Bronchial epithelial cell (primary cell): ENCODE measurements at regions not wholly inside any gene's neighbourhood (a gene's known extent, or its start where the extent isn't known, plus 50 kb on each side); places are given as distances from the start of the nearest gene placed in this dataset.

ENCODE experiments used
- DNase-seq: peaks from one replicate; pipeline ENCODE4 v3.0.0-alpha.2; 2010; ENCODE audit warnings: low read depth
- FAIRE-seq: peaks from 2 replicates; lab custom pipeline; 2011; peaks lifted over from hg19 to GRCh38; lab: Jason Lieb, UNC
- H3K27me3 ChIP-seq: 2 replicates; pipeline ENCODE4 v1.5.1; 2011; ENCODE audit warnings: low read length; ENCODE audit not compliant: control insufficient read depth, insufficient read depth
- H3K36me3 ChIP-seq: 2 replicates; pipeline ENCODE4 v1.5.1; 2011; ENCODE audit warnings: low read length; ENCODE audit not compliant: control insufficient read depth, insufficient read depth
- H3K4me3 ChIP-seq: 2 replicates; pipeline ENCODE4 v1.5.1; 2011; ENCODE audit warnings: mild to moderate bottlenecking, low read depth, low read length, control low read depth
- TF ChIP-seq, protein P1 (sequence below): IDR thresholded peaks from 2 replicates; pipeline ENCODE4 v1.5.1; 2011; ENCODE audit warnings: mild to moderate bottlenecking, moderate library complexity, low read length, control low read depth, inconsistent platforms; ENCODE audit not compliant: insufficient read depth, severe bottlenecking

DNA sequence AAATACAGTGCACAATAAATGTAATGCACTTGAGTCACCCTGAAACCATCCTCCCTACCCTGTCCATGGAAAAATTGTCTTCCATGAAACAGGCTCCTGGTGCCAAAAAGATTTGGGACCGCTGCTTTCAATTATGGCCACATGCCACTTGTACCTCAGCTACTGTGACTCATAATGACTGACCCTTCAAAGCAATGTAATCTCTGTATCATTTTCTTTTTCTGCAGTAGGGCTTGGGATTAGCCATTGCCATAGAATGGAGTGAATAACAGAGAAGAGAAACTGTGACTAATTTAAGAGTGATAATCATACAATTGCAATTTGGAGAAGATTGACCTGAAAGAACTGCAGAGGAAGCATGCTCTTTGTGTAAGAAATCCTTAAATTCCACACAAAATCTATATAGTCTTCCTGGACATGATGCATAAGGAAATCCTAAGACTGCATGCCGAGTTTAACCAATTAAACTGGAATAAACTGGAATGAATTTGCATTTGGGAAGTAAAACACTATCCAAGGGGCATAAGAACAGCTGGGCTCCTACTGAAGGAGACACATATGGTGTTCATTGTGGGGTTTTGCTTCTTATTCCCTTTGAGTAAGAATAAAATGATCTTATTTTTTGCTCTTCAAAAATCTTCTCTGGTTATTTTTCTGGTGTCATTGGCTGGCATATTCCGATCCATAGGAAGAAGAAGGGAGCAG is 59.5 kb upstream of the SLC7A1 start:
- TF ChIP-seq, protein P1, sequence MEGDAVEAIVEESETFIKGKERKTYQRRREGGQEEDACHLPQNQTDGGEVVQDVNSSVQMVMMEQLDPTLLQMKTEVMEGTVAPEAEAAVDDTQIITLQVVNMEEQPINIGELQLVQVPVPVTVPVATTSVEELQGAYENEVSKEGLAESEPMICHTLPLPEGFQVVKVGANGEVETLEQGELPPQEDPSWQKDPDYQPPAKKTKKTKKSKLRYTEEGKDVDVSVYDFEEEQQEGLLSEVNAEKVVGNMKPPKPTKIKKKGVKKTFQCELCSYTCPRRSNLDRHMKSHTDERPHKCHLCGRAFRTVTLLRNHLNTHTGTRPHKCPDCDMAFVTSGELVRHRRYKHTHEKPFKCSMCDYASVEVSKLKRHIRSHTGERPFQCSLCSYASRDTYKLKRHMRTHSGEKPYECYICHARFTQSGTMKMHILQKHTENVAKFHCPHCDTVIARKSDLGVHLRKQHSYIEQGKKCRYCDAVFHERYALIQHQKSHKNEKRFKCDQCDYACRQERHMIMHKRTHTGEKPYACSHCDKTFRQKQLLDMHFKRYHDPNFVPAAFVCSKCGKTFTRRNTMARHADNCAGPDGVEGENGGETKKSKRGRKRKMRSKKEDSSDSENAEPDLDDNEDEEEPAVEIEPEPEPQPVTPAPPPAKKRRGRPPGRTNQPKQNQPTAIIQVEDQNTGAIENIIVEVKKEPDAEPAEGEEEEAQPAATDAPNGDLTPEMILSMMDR, result no peak
- no peak overlapping the region for H3K4me3 ChIP-seq
- no peaks in the 10 kb centered on the region for H3K36me3 ChIP-seq
- FAIRE-seq (no peak), DNase-seq (peak; percentile 24)
- no peaks in the 10 kb centered on the region for H3K27me3 ChIP-seq

DNA sequence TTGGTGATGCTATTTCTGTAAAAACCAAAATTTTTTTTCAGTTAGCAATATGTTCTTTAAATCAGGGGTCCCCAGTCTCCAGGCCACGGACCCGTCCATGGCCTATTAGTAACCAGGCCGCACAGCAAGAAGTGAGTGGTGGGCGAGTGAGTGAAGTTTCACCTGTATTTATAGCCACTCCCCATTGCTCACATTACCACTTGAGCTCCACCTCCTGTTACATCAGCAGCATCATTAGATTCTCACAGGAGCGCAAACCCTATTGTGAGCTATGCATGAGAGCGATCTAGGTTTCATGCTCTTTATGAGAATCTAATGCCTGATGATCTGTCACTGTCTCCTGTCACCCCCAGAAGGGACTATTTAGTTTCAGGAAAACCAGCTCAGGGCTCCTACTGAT is 58.9 kb upstream of the SLC7A1 start:
- Histone ChIP-seq H3K27me3 (no peaks in the 10 kb centered on the region), H3K36me3 (no peaks in the 10 kb centered on the region), H3K4me3 (no peak overlapping the region)
- DNase-seq (no peak), FAIRE-seq (no peak)
- TF ChIP-seq, protein P1, result no peak

DNA sequence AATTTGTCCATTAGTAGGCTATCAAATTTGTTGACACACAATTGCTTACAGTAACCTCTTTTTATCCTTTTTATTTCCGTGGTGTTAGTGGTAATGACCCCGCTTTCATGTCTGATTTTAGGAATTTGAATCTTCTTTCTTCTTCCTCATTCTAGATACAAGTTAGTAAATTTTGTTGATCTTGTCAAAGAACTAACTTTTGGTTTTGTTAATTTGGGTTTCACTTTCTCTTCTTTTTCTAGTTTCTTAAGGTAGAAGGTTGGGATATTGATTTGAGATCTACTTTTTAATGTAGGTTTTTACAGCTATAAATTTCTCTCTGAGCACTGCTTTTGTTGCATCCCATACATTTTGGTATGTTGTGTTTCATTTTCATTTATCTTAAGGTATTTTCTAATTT is 53.3 kb upstream of the SLC7A1 start:
- no peak overlapping the region for H3K4me3 ChIP-seq
- FAIRE-seq, result no peak
- TF ChIP-seq, protein P1, result no peak

More for the DNA sequence above, 53.3 kb upstream of the SLC7A1 start:
- Histone ChIP-seq H3K27me3 (no peaks in the 10 kb centered on the region), H3K36me3 (no peaks in the 10 kb centered on the region)
- DNase-seq, result no peak
